ENCODE measurements at regions not wholly inside any gene's neighbourhood (a gene's known extent, or its start where the extent isn't known, plus 50 kb on each side); places are given as distances from the start of the nearest gene placed in this dataset.

- TF ChIP-seq EZH2 (IDR thresholded peaks at IDR 0.05; ENCODE audit: borderline replicate concordance) (no peak), CTCF (IDR thresholded peaks at IDR 0.05; ENCODE audit: poor library complexity) (no peak), EZH2phosphoT487 (IDR thresholded peaks at IDR 0.05; ENCODE audit: low read depth, severe bottlenecking, unreplicated experiment) (no peak)
- Histone ChIP-seq H3K4me1 (ENCODE audit: insufficient read depth) (no peaks in the 10 kb centered on the region), H3K4me3 (no peak overlapping the region), H3K79me2 (no peaks in the 10 kb centered on the region), H3K27me3 (no peaks in the 10 kb centered on the region), H3K27ac (no peak overlapping the region), H3K9me2 (replicated peaks; ENCODE audit: insufficient read depth) (no peaks in the 10 kb centered on the region), H3K36me3 (replicated peaks; ENCODE audit: insufficient read depth, low read depth) (no peaks in the 10 kb centered on the region), H4K20me1 (ENCODE audit: insufficient read depth, poor library complexity, severe bottlenecking) (no peaks in the 10 kb centered on the region), H3K9me3 (ENCODE audit: low read depth) (no peaks in the 10 kb centered on the region), H2AFZ (no peak overlapping the region), H3K4me2 (no peak overlapping the region)
- no peak for DNase-seq (ENCODE audit: low spot score)
- WGBS (ENCODE audit: low lambda C conversion rate, missing lambda C conversion rate): 71% methylated on average over 4 of the region's 4 CpGs
Measured at GRCh38 chr2:217216316-217216715, 356.5 kb upstream of the TNP1 start.

- no peaks in the 10 kb centered on the region for H3K36me3 ChIP-seq (replicated peaks; ENCODE audit: insufficient read depth, low read depth)
- DNase-seq (ENCODE audit: low spot score): no peak
- no peaks in the 10 kb centered on the region for H3K9me3 ChIP-seq (ENCODE audit: low read depth)
- H4K20me1 ChIP-seq (ENCODE audit: insufficient read depth, poor library complexity, severe bottlenecking): no peaks in the 10 kb centered on the region
- no peaks in the 10 kb centered on the region for H3K27me3 ChIP-seq
- H3K79me2 ChIP-seq: no peaks in the 10 kb centered on the region
- no peak for TF ChIP-seq CTCF (IDR thresholded peaks at IDR 0.05; ENCODE audit: poor library complexity)
- TF ChIP-seq EZH2phosphoT487 (IDR thresholded peaks at IDR 0.05; ENCODE audit: low read depth, severe bottlenecking, unreplicated experiment): no peak
- TF ChIP-seq EZH2 (IDR thresholded peaks at IDR 0.05; ENCODE audit: borderline replicate concordance): no peak
- no peak overlapping the region for H3K4me2 ChIP-seq
- H3K4me3 ChIP-seq: no peak overlapping the region
- H3K9me2 ChIP-seq (replicated peaks; ENCODE audit: insufficient read depth): no peaks in the 10 kb centered on the region
- no peak overlapping the region for H2AFZ ChIP-seq
- H3K27ac ChIP-seq: no peak overlapping the region
- 74% methylated on average over 6 of the region's 6 CpGs for WGBS (ENCODE audit: low lambda C conversion rate, missing lambda C conversion rate)
- H3K4me1 ChIP-seq (ENCODE audit: insufficient read depth): no peaks in the 10 kb centered on the region
Measured at GRCh38 chr2:217215877-217216276, 356.0 kb upstream of the TNP1 start.

- no peak overlapping the region for H2AFZ ChIP-seq
- no peaks in the 10 kb centered on the region for H3K79me2 ChIP-seq
- TF ChIP-seq EZH2phosphoT487 (IDR thresholded peaks at IDR 0.05; ENCODE audit: low read depth, severe bottlenecking, unreplicated experiment): no peak
- no peak for TF ChIP-seq CTCF (IDR thresholded peaks at IDR 0.05; ENCODE audit: poor library complexity)
- TF ChIP-seq EZH2 (IDR thresholded peaks at IDR 0.05; ENCODE audit: borderline replicate concordance): no peak
- 93% methylated on average over 1 of the region's 1 CpG for WGBS (ENCODE audit: low lambda C conversion rate, missing lambda C conversion rate)
- H3K27me3 ChIP-seq: no peaks in the 10 kb centered on the region
- no peak overlapping the region for H3K27ac ChIP-seq
- DNase-seq (ENCODE audit: low spot score): no peak
- H3K36me3 ChIP-seq (replicated peaks; ENCODE audit: insufficient read depth, low read depth): no peaks in the 10 kb centered on the region
- no peaks in the 10 kb centered on the region for H3K9me2 ChIP-seq (replicated peaks; ENCODE audit: insufficient read depth)
- H4K20me1 ChIP-seq (ENCODE audit: insufficient read depth, poor library complexity, severe bottlenecking): no peaks in the 10 kb centered on the region
- no peak overlapping the region for H3K4me3 ChIP-seq
- H3K4me2 ChIP-seq: no peak overlapping the region
- H3K9me3 ChIP-seq (ENCODE audit: low read depth): no peaks in the 10 kb centered on the region
- peaks cover 17% of the 10 kb centered on the region for H3K4me1 ChIP-seq (ENCODE audit: insufficient read depth)
Measured at GRCh38 chr2:217208867-217209266, 349.0 kb upstream of the TNP1 start.

GRCh38 chr2:217207699-217208010 is 347.8 kb upstream of the TNP1 start:
- Histone ChIP-seq H3K27me3 (no peaks in the 10 kb centered on the region), H3K4me3 (no peak overlapping the region), H4K20me1 (ENCODE audit: insufficient read depth, poor library complexity, severe bottlenecking) (no peaks in the 10 kb centered on the region), H3K79me2 (no peaks in the 10 kb centered on the region), H3K4me1 (ENCODE audit: insufficient read depth) (peaks cover 17% of the 10 kb centered on the region), H3K9me2 (replicated peaks; ENCODE audit: insufficient read depth) (no peaks in the 10 kb centered on the region), H3K27ac (peak overlapping the region; percentile 65), H2AFZ (no peak overlapping the region), H3K36me3 (replicated peaks; ENCODE audit: insufficient read depth, low read depth) (no peaks in the 10 kb centered on the region), H3K9me3 (ENCODE audit: low read depth) (no peaks in the 10 kb centered on the region), H3K4me2 (no peak overlapping the region)
- TF ChIP-seq EZH2phosphoT487 (IDR thresholded peaks at IDR 0.05; ENCODE audit: low read depth, severe bottlenecking, unreplicated experiment) (no peak), CTCF (IDR thresholded peaks at IDR 0.05; ENCODE audit: poor library complexity) (no peak), EZH2 (IDR thresholded peaks at IDR 0.05; ENCODE audit: borderline replicate concordance) (no peak)
- no peak for DNase-seq (ENCODE audit: low spot score)
- WGBS (ENCODE audit: low lambda C conversion rate, missing lambda C conversion rate): 76% methylated on average over 7 of the region's 7 CpGs
